ENCODE measurements at regions not wholly inside any gene's neighbourhood (a gene's known extent, or its start where the extent isn't known, plus 50 kb on each side); places are given as distances from the start of the nearest gene placed in this dataset.

- CTCF ChIA-PET (ENCODE audit: low intra/inter-chr PET ratio, low total read pairs) = no interaction called here
- WGBS (ENCODE audit: low lambda C conversion rate) = 2% methylated on average over 2 of the region's 2 CpGs
Observed at GRCh38 chr4:30427932-30428331, 292.2 kb upstream of the PCDH7 start.

More at GRCh38 chr4:30427932-30428331, 292.2 kb upstream of the PCDH7 start:
- POLR2A ChIA-PET = no interaction called here
- FAIRE-seq = no peak
- no peak for ATAC-seq
- Histone ChIP-seq H3K79me2 (ENCODE audit: insufficient read depth, low read length) (no peaks in the 10 kb centered on the region), H3K9me3 (ENCODE audit: low read length) (peaks cover 86% of the 10 kb centered on the region), H3K4me3 (replicated peaks in 1 of 3; ENCODE audit: insufficient read depth in 1 of 3, low read depth in 2 of 3, low read length in 3 of 3) (no peak overlapping the region), H3K9ac (ENCODE audit: insufficient read depth, low read depth, low read length) (no peak overlapping the region), H3K36me3 (replicated peaks in 1 of 2; ENCODE audit: control insufficient read depth in 1 of 2, insufficient read depth in 2 of 2, low read length in 2 of 2) (no peaks in the 10 kb centered on the region), H3K4me2 (ENCODE audit: low read depth, low read length) (no peak overlapping the region), H2AFZ (ENCODE audit: low read length) (no peak overlapping the region), H3K27ac (ENCODE audit: extremely low read length, insufficient read depth, low read length) (no peak overlapping the region), H4K20me1 (ENCODE audit: insufficient read depth, low read length) (no peaks in the 10 kb centered on the region), H3K4me1 (ENCODE audit: insufficient read depth, low read length) (no peaks in the 10 kb centered on the region), H3K27me3 (ENCODE audit: control insufficient read depth in 1 of 2, insufficient read depth in 2 of 2, low read length in 2 of 2) (no peaks in the 10 kb centered on the region)
- TF ChIP-seq HOXD1 (CRISPR knock-in tag; IDR thresholded peaks at IDR 0.05) (no peak), ZNF253 (CRISPR knock-in tag; IDR thresholded peaks at IDR 0.05; ENCODE audit: borderline replicate concordance) (no peak), ZBTB1 (CRISPR knock-in tag; IDR thresholded peaks at IDR 0.05; ENCODE audit: borderline replicate concordance) (no peak), MZF1 (CRISPR knock-in tag; IDR thresholded peaks at IDR 0.05; ENCODE audit: borderline replicate concordance) (no peak), ERF (CRISPR knock-in tag; IDR thresholded peaks at IDR 0.05) (no peak), TBL1XR1 (IDR thresholded peaks at IDR 0.05; ENCODE audit: borderline replicate concordance, low read length, partially characterized antibody) (no peak), ZNF275 (CRISPR knock-in tag; IDR thresholded peaks at IDR 0.05; ENCODE audit: borderline replicate concordance) (no peak), GZF1 (CRISPR knock-in tag; IDR thresholded peaks at IDR 0.05) (no peak), MATR3 (CRISPR knock-in tag; IDR thresholded peaks at IDR 0.05) (no peak), CSRNP2 (CRISPR knock-in tag; conservative IDR thresholded peaks at IDR 0.05; ENCODE audit: low read depth) (no peak), YY1 (IDR thresholded peaks at IDR 0.05; ENCODE audit: insufficient read depth, insufficient replicate concordance, low read depth, low read length) (no peak), ZNF121 (CRISPR knock-in tag; IDR thresholded peaks at IDR 0.05) (no peak), PATZ1 (CRISPR knock-in tag; IDR thresholded peaks at IDR 0.05) (no peak), HIVEP1 (CRISPR knock-in tag; IDR thresholded peaks at IDR 0.05) (no peak), EEA1 (CRISPR knock-in tag; IDR thresholded peaks at IDR 0.05; ENCODE audit: borderline replicate concordance) (no peak)
- BruUV-seq (replicated peaks) = no TSS peak
- in situ Hi-C loops (cut with HindIII; ENCODE audit: extremely low pct_ligation_motif_present, low pct_unique_long_range_greater_than_20kb) = no loop called here
- no peak for DNase-seq (ENCODE audit: low spot score)
- intact Hi-C loops (cut with micrococcal nuclease; ENCODE audit: unreplicated experiment) = no loop called here
